ENCODE measurements at regions not wholly inside any gene's neighbourhood (a gene's known extent, or its start where the extent isn't known, plus 50 kb on each side); places are given as distances from the start of the nearest gene placed in this dataset.

DNA sequence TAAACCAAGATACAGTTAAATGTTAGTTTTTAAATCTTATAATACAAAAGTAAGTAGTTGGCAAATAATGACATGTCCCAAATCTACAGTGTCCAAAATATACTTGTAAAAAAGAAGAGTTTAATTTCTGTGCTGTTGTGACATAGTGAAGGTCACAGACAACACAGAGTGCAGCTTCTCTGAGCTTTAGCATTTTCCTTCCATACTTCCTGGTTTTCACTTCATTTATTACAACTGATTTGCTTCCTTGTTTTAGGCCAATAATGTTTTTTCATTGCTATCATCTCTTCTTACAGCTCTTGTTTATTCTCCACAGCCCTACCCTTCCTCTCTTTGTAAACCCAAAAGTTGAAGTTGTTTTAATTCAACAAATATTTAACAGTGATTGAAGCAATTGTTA lies 132.4 kb upstream of the TET2 start:
- no peak overlapping the region for H3K4me3 ChIP-seq (ENCODE audit: low read length)
- TF ChIP-seq, protein P1, sequence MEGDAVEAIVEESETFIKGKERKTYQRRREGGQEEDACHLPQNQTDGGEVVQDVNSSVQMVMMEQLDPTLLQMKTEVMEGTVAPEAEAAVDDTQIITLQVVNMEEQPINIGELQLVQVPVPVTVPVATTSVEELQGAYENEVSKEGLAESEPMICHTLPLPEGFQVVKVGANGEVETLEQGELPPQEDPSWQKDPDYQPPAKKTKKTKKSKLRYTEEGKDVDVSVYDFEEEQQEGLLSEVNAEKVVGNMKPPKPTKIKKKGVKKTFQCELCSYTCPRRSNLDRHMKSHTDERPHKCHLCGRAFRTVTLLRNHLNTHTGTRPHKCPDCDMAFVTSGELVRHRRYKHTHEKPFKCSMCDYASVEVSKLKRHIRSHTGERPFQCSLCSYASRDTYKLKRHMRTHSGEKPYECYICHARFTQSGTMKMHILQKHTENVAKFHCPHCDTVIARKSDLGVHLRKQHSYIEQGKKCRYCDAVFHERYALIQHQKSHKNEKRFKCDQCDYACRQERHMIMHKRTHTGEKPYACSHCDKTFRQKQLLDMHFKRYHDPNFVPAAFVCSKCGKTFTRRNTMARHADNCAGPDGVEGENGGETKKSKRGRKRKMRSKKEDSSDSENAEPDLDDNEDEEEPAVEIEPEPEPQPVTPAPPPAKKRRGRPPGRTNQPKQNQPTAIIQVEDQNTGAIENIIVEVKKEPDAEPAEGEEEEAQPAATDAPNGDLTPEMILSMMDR (conservative IDR thresholded peaks at IDR 0.05; ENCODE audit: low read depth, low read length), result no peak
- no peak for DNase-seq (ENCODE audit: low read depth)

DNA sequence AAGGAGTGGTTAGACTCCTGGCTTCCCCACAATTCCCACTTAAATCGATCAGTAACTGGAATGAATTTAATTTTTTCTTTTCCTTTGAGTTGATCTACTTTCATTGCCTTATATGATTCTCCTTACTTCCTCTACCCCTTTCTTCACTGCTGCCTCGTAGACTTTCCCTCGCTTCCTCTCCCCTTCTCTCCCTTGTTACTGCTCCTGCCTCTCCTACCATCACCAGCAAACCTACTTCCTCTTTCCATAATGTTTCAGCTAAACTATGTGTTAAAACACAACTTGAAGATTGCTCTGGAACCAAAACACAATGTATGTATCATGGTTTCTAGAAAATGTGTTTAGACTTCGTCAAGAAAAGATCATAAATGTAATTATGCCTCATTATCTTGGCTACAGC lies 132.0 kb upstream of the TET2 start:
- no peak for DNase-seq (ENCODE audit: low read depth)
- H3K4me3 ChIP-seq (ENCODE audit: low read length), result no peak overlapping the region
- TF ChIP-seq, protein P1 (conservative IDR thresholded peaks at IDR 0.05; ENCODE audit: low read depth, low read length), result no peak

DNA sequence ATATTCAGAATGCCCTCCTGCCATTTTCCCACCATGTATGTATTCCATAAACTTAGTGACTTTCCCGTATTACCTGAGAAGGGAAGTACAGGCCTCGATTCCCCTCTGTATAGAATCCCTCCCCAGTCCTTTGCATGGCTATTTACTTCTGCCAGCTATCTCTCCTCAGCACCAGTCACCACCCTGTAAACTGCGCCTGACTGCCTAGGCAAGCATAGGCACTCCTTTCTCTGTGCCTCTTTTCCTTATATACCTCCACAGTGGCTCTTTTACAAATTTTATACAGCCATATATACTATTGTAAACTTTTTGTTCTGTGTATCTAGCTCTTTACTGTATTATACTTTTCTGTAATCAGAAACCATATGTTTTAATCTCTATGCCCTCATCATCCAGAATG lies 130.9 kb upstream of the TET2 start:
- TF ChIP-seq, protein P1 (conservative IDR thresholded peaks at IDR 0.05; ENCODE audit: low read depth, low read length), result no peak
- DNase-seq (ENCODE audit: low read depth), result no peak
- H3K4me3 ChIP-seq (ENCODE audit: low read length), result no peak overlapping the region

DNA sequence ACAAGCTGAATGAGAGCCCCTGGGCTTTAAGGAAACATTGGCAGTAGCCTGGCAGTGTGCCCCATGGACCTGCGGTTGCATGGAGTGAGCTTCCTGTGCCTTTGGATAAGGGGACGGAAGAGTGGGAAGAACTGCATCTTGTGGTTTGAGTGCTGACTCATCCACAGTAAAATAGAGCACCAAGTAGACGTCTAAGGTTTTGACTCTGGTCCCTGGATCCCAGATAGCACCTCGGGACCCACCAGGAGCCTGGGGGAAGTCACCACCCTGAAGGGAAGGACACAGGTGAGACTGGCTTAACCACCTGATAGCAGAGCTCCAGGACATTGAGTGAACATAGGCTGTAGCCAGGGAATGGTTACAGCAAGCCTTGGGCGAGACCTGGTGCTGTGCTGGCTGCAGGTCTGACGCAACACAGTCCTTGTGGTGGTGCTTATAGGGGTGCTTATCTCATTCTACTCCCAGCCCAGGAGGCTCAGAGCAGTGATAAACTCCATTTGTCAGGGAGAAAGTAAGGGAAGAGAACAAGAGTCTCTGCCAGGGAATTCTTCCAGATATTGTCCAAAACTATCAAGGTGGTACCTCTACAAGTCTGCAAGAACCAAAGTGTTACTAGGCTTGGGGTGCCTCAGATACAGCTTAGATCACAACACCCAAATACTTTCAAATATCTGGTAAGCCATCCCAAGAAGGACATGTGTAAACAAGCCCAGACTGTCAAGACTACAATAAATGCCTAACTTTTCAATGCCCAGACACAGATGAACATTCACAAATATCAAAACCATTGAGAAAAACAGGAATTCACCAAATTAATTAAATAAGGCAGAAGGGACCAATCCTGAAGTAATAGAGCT lies 123.6 kb upstream of the TET2 start:
- no peak overlapping the region for H3K4me3 ChIP-seq (ENCODE audit: low read length)
- TF ChIP-seq, protein P1 (conservative IDR thresholded peaks at IDR 0.05; ENCODE audit: low read depth, low read length), result no peak
- no peak for DNase-seq (ENCODE audit: low read depth)

DNA sequence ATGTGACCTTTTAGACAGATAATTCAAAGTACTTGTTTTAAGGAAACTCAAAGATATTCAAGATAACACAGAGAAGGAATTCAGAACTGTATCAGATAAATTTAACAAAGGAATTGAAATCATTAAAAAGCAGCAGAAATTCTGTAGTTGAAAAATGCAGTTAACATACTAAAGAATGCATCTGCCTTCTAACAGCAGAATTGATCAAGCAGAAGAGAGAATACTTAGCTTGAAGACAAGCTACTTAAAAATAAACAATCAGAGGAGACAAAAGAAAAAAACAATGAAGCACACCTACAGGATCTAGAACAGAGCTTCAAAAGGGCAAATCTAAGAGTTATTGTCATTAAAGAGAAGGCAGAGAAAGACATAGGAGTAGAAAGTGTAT lies 123.0 kb upstream of the TET2 start:
- TF ChIP-seq, protein P1 (conservative IDR thresholded peaks at IDR 0.05; ENCODE audit: low read depth, low read length), result no peak
- H3K4me3 ChIP-seq (ENCODE audit: low read length), result no peak overlapping the region
- DNase-seq (ENCODE audit: low read depth), result no peak

DNA sequence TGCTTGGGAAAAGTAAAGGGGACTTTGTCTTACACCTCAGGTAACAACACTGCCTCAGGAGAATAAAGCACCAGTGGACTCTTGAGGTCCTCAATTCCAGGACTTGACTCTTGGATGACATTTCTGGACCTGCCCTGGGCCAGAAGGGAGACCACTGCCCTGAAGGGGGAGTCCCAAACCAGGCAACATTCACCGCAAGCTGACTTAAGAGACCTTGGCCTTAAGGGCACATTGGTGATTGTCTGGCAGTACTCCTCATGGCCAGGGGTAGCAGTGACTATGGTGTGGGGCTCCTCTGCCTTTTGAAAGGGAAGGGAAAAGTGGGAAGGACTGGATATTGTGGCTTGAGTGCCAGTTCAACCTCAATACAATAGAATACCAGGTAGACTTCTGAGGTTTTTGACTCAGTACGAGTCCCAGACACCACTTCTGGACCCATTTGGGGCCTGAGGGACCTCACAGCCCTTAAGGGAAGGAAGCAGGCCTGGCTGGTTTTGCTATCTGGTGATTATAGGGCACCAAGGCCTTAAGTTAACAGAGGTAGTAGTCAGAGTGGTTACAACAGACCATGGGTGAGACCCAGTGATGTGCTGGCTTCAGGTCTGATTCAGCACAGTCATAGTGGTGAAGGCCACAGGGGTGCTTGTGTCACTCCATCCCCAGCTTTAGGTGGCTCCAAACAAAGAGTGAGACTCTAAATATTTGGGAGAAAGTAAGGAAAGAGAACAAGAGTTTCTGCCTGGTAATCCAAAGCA lies 121.2 kb upstream of the TET2 start:
- TF ChIP-seq, protein P1 (conservative IDR thresholded peaks at IDR 0.05; ENCODE audit: low read depth, low read length), result no peak
- H3K4me3 ChIP-seq (ENCODE audit: low read length), result no peak overlapping the region
- DNase-seq (ENCODE audit: low read depth), result no peak
